Astrocyte of the cerebellum (primary cell): ENCODE measurements at regions not wholly inside any gene's neighbourhood (a gene's known extent, or its start where the extent isn't known, plus 50 kb on each side); places are given as distances from the start of the nearest gene placed in this dataset.

Source experiments
- DNase-seq: peaks from one replicate; pipeline ENCODE4 v3.0.0-alpha.2; 2011; ENCODE audit warnings: low read depth
- H3K4me3 ChIP-seq: 2 replicates; pipeline ENCODE4 v1.5.1; 2011; ENCODE audit warnings: mild to moderate bottlenecking, low read depth, low read length, moderate library complexity
- CTCF ChIP-seq: IDR thresholded peaks from 2 replicates; pipeline ENCODE4 v1.5.1; 2012; ENCODE audit warnings: low read length, low read depth, moderate library complexity, mild to moderate bottlenecking; ENCODE audit errors: missing control alignments
- in situ Hi-C: cut with HindIII; loops from 2 replicates; pipeline ENCODE4 v1.10.0; 2017; ENCODE audit warnings: low sequenced_read_pairs

- peak; percentile 44 for DNase-seq
- in situ Hi-C loops: no loop called here
- no peak overlapping the region for H3K4me3 ChIP-seq
- no peak for TF ChIP-seq CTCF
Measured at GRCh38 chr12:14260011-14260993, 105.2 kb upstream of the ATF7IP start.

GRCh38 chr12:14261096-14261495 lies 104.4 kb upstream of the ATF7IP start:
- TF ChIP-seq CTCF: no peak
- no peak for DNase-seq
- in situ Hi-C loops: no loop called here
- H3K4me3 ChIP-seq: no peak overlapping the region

- TF ChIP-seq CTCF: no peak
- DNase-seq: no peak
- no peak overlapping the region for H3K4me3 ChIP-seq
- in situ Hi-C loops: no loop called here
Measured at GRCh38 chr12:14261861-14262260, 103.6 kb upstream of the ATF7IP start.

GRCh38 chr12:14262771-14263511 lies 102.5 kb upstream of the ATF7IP start:
- no peak for DNase-seq

GRCh38 chr12:14263742-14264141 lies 101.7 kb upstream of the ATF7IP start:
- no peak for DNase-seq
- H3K4me3 ChIP-seq: no peak overlapping the region
- in situ Hi-C loops: no loop called here
- no peak for TF ChIP-seq CTCF

More at GRCh38 chr12:14262771-14263511, 102.5 kb upstream of the ATF7IP start:
- TF ChIP-seq CTCF: no peak
- in situ Hi-C loops: no loop called here
- no peak overlapping the region for H3K4me3 ChIP-seq

- TF ChIP-seq CTCF: no peak
- no peak for DNase-seq
- no peak overlapping the region for H3K4me3 ChIP-seq
- in situ Hi-C loops: no loop called here
Measured at GRCh38 chr12:14264316-14264715, 101.2 kb upstream of the ATF7IP start.
